Pancreas (tissue), 10 donors: ENCODE measurements at regions not wholly inside any gene's neighbourhood (a gene's known extent, or its start where the extent isn't known, plus 50 kb on each side); places are given as distances from the start of the nearest gene placed in this dataset.

ENCODE experiments used
- ATAC-seq, 4 donors: fragments of 200-7000 bp; cut with Tn5 transposase; one replicate each; pipeline versions ENCODE4 v1.8.0 to v1.9.1; 2020; ENCODE audit warnings: mild to moderate bottlenecking in 4 of 4, moderate library complexity in 4 of 4
- DNase-seq, 6 donors: peaks; one replicate each; pipeline ENCODE4 v3.0.0-alpha.2; 2020
- FAIRE-seq: peaks from 2 replicates; lab custom pipeline; 2012; peaks lifted over from hg19 to GRCh38; lab: Jason Lieb, UNC
- H3K27ac ChIP-seq, 4 donors: fragments of 200-600 bp; sonication (generic); 1 replicate in 3 of 4; 2 replicates in 1 of 4; pipeline versions ENCODE4 v1.5.0 to v1.8.0; 2020
- H3K27me3 ChIP-seq, 4 donors: fragments of 200-600 bp; one replicate each; pipeline ENCODE4 v1.8.0; 2021
- H3K36me3 ChIP-seq, 3 donors: fragments of 200-600 bp; sonication (generic) in 1 of 3; one replicate each; pipeline versions ENCODE4 v1.5.0 to v1.8.0; 2020 to 2021
- H3K4me1 ChIP-seq, 3 donors: fragments of 200-600 bp; one replicate each; pipeline ENCODE4 v1.8.0; 2021
- H3K4me3 ChIP-seq, 4 donors: fragments of 200-600 bp; sonication (generic) in 2 of 4; one replicate each; pipeline versions ENCODE4 v1.5.0 to v1.8.0; 2020 to 2021
- H3K9me3 ChIP-seq, 4 donors: fragments of 200-600 bp; one replicate each; pipeline ENCODE4 v1.8.0; 2021
- WGBS, 2 donors: extraction: QIAGEN DNeasy Blood & Tissue Kit; methylation state at CpG; one replicate each; pipeline ENCODE4 v1.1.7; 2013; 5-methylcytosine and 5-hydroxymethylcytosine counted together
- intact Hi-C, 3 donors: fragments of 100-400 bp; cut with DNase I; formaldehyde crosslinking; loops; one replicate each; pipeline versions ENCODE4 v1.11.1 to v1.14.2; 2022
- TF ChIP-seq, protein P1 (sequence below), 4 donors: fragments of 200-600 bp; sonication (generic) in 3 of 4; IDR thresholded peaks; one replicate each; pipeline versions ENCODE4 v1.5.0 to v1.8.0; 2021; ENCODE audit warnings: antibody characterized with exemption in 4 of 4
- donor health status: healthy with polysubstance abuse.
- donor health status: DM: no; HTN: no; CAD: no; lungs with moderate emphysema.
- donor health status: DM: no; HTN: no; CAD: no.
- donor health status: control.
- donor health status: control.
- donor health status: Bipolar disorder and iron deficiency.
- donor health status: DM: yes; HTN: yes; CAD: no.
- donor health status: DM: no; HTN: no; CAD: no.
- donor health status: DM: no; HTN: no; CAD: no.
- donor health status: DM: yes; HTN: yes; CAD: no.

- Histone ChIP-seq H3K4me1 (no peaks in the 10 kb centered on the region), H3K27me3 (no peaks in the 10 kb centered on the region), H3K9me3 (no peaks in the 10 kb centered on the region), H3K27ac (no peak overlapping the region), H3K4me3 (no peak overlapping the region), H3K36me3 (no peaks in the 10 kb centered on the region)
- DNase-seq (no peak), ATAC-seq (no peak), FAIRE-seq (no peak)
- WGBS, 2 donors, result 84 to 88% methylated on average over 7 of the region's 7 CpGs
- TF ChIP-seq, protein P1, sequence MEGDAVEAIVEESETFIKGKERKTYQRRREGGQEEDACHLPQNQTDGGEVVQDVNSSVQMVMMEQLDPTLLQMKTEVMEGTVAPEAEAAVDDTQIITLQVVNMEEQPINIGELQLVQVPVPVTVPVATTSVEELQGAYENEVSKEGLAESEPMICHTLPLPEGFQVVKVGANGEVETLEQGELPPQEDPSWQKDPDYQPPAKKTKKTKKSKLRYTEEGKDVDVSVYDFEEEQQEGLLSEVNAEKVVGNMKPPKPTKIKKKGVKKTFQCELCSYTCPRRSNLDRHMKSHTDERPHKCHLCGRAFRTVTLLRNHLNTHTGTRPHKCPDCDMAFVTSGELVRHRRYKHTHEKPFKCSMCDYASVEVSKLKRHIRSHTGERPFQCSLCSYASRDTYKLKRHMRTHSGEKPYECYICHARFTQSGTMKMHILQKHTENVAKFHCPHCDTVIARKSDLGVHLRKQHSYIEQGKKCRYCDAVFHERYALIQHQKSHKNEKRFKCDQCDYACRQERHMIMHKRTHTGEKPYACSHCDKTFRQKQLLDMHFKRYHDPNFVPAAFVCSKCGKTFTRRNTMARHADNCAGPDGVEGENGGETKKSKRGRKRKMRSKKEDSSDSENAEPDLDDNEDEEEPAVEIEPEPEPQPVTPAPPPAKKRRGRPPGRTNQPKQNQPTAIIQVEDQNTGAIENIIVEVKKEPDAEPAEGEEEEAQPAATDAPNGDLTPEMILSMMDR (IDR thresholded peaks at IDR 0.05), result no peak
- intact Hi-C loops, result loop anchor here in 1 of 3 donors (10.0 kb wide), 1 partner anchor 83 kb away; no protein-coding TSS in a partner anchor
Observed at GRCh38 chr2:177331466-177331997, 61.0 kb upstream of the AGPS start.

GRCh38 chr2:177332026-177332991 lies 60.3 kb upstream of the AGPS start:
- DNase-seq (peak in 2 of 6 donors; percentile 23 to 46), FAIRE-seq (peak; percentile 94), ATAC-seq (peak; percentile 86 to 94 (median 92))
- H3K4me3 ChIP-seq, result no peak overlapping the region
- TF ChIP-seq, protein P1 (IDR thresholded peaks at IDR 0.05), result peak; percentile 10 to 53 (median 30)
- intact Hi-C loops, result loop anchor here in 1 of 3 donors (10.0 kb wide), 1 partner anchor 82 kb away; no protein-coding TSS in a partner anchor
- no peaks in the 10 kb centered on the region for H3K9me3 ChIP-seq
- H3K27me3 ChIP-seq, result no peaks in the 10 kb centered on the region
- no peaks in the 10 kb centered on the region for H3K36me3 ChIP-seq
- 34 to 40% methylated on average over 9 of the region's 9 CpGs for WGBS, 2 donors
- H3K4me1 ChIP-seq, result no peaks in the 10 kb centered on the region
- H3K27ac ChIP-seq, result no peak overlapping the region

DNA sequence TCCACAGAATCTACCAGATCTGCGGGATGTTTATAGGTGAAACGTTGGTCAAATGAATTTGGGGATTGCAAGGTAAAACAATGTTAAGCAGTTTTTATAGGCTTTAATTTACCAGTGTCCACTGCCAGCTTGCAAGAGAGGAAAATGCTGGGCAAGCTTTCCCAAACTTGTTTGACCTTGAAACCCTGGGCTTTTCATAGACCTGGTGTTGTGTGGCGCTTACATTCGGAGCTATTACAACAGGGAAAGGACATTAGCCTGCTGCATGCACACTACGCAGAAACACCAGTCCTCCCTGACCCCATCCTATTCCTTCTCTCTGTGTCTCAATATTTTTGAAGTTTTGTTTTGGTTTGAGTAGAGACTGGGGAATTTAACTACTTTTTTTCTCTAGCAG lies 59.6 kb upstream of the AGPS start:
- ATAC-seq, result peak in 1 of 4 donors; percentile 22
- no peaks in the 10 kb centered on the region for H3K4me1 ChIP-seq
- H3K4me3 ChIP-seq, result no peak overlapping the region
- intact Hi-C loops, result loop anchor here in 1 of 3 donors (10.0 kb wide), 1 partner anchor 82 kb away; no protein-coding TSS in a partner anchor
- no peak for DNase-seq
- no peaks in the 10 kb centered on the region for H3K9me3 ChIP-seq
- no peak overlapping the region for H3K27ac ChIP-seq
- no peak for FAIRE-seq
- no peaks in the 10 kb centered on the region for H3K36me3 ChIP-seq
- TF ChIP-seq, protein P1 (IDR thresholded peaks at IDR 0.05), result no peak
- WGBS, 2 donors, result 51 to 54% methylated on average over 5 of the region's 5 CpGs
- H3K27me3 ChIP-seq, result no peaks in the 10 kb centered on the region

DNA sequence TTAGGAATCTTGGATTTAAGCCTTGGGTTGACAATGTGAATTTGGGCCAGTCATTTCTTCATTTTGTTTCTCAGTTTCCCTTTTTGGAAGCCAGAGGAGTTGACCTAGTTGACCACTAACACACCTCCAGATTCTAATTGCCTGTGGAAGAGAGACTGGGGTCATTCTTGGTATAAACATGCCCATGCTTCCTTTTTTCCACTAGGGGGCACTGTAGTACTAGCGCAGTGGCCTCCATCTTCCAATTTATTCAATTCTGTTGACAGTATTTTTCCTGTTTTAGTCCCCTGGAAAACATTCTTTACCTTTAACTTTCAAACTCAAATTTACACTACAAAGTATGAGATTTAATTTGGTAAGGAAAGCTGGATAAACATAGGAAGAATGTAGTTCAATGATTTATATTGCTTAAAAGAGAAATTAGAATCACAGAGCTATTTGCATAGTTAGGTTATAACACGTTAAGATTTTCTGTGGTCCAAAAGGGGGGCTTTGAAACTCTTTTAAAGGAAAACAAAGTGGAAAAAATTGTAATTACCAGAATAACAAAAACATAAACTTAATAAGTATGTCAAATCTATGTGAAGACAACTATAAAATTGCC lies 57.5 kb upstream of the AGPS start:
- Histone ChIP-seq H3K4me1 (no peaks in the 10 kb centered on the region), H3K4me3 (no peak overlapping the region), H3K27me3 (no peaks in the 10 kb centered on the region), H3K9me3 (no peaks in the 10 kb centered on the region), H3K27ac (no peak overlapping the region), H3K36me3 (no peaks in the 10 kb centered on the region)
- TF ChIP-seq, protein P1 (IDR thresholded peaks at IDR 0.05), result peak; percentile 80 to 94 (median 90)
- DNase-seq, result peak in 1 of 6 donors; percentile 22
- peak; percentile 72 to 89 (median 84) for ATAC-seq
- intact Hi-C loops, result loop anchor here in 1 of 3 donors (10.0 kb wide), 1 partner anchor 80 kb away; no protein-coding TSS in a partner anchor
- FAIRE-seq, result peak; percentile 74
- 35% methylated on average over 2 of the region's 2 CpGs for WGBS, 2 donors
